Upper lobe of left lung (tissue), 4 donors: ENCODE measurements at regions not wholly inside any gene's neighbourhood (a gene's known extent, or its start where the extent isn't known, plus 50 kb on each side); places are given as distances from the start of the nearest gene placed in this dataset.

Source experiments
- EP300 ChIP-seq, 4 donors: sonication (generic); formaldehyde crosslinking; IDR thresholded peaks; one replicate each; pipeline ENCODE4 v1.5.1; 2017; ENCODE audit warnings: antibody characterized with exemption in 4 of 4, control low read depth in 2 of 4
- POLR2AphosphoS5 ChIP-seq, 2 donors: sonication (generic); formaldehyde crosslinking; IDR thresholded peaks; one replicate each; pipeline ENCODE4 v1.5.1; 2017; ENCODE audit warnings: antibody characterized with exemption in 2 of 2
- TF ChIP-seq, protein P1 (sequence below), 6 experiments: fragments of 450-650 bp in 4 of 6; fragments of 200-600 bp in 2 of 6; sonication (generic) in 2 of 6; IDR thresholded peaks; one replicate each; pipeline ENCODE4 v1.5.1; 2016 to 2019; ENCODE audit warnings: antibody characterized with exemption in 6 of 6

DNA sequence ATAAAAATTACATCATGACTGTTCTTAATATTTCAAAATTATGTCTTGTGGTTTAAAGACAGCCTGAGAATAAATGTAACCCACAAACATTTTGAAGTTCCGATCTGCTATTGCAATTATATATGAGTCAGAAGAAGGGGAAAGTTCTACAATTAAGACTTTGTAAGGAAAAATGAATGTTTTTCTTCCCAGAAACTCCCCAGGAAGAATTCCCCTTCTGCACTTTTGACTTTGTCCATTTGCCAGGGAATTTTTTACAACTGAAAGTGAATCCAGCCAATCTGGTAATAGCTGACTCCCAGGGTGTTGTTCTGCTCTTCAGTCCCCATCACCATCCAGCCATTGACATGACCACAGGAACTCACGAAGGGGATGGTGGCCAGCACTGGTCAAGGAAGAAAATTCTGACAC is 61.6 kb upstream of the NOCT start:
- TF ChIP-seq, protein P1, sequence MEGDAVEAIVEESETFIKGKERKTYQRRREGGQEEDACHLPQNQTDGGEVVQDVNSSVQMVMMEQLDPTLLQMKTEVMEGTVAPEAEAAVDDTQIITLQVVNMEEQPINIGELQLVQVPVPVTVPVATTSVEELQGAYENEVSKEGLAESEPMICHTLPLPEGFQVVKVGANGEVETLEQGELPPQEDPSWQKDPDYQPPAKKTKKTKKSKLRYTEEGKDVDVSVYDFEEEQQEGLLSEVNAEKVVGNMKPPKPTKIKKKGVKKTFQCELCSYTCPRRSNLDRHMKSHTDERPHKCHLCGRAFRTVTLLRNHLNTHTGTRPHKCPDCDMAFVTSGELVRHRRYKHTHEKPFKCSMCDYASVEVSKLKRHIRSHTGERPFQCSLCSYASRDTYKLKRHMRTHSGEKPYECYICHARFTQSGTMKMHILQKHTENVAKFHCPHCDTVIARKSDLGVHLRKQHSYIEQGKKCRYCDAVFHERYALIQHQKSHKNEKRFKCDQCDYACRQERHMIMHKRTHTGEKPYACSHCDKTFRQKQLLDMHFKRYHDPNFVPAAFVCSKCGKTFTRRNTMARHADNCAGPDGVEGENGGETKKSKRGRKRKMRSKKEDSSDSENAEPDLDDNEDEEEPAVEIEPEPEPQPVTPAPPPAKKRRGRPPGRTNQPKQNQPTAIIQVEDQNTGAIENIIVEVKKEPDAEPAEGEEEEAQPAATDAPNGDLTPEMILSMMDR (IDR thresholded peaks at IDR 0.05) = no peak
- TF ChIP-seq EP300 (IDR thresholded peaks at IDR 0.05) (peak in 1 of 4 donors; percentile 13), POLR2AphosphoS5 (IDR thresholded peaks at IDR 0.05) (no peak)
